D721Med (cell line): ENCODE measurements at regions not wholly inside any gene's neighbourhood (a gene's known extent, or its start where the extent isn't known, plus 50 kb on each side); places are given as distances from the start of the nearest gene placed in this dataset.

Experiments used
- DNase-seq: peaks from one replicate; pipeline ENCODE4 v3.0.0; 2011; ENCODE audit warnings: low spot score; ENCODE audit not compliant: insufficient read length
- FAIRE-seq: peaks from 2 replicates; lab custom pipeline; 2011; peaks lifted over from hg19 to GRCh38; lab: Jason Lieb, UNC
- CTCF ChIP-seq: IDR thresholded peaks from 2 replicates; pipeline ENCODE4 v1.5.1; 2012; ENCODE audit warnings: mild to moderate bottlenecking, control low read depth; ENCODE audit not compliant: insufficient read depth; ENCODE audit errors: missing control alignments

- FAIRE-seq (no peak), DNase-seq (no peak)
- TF ChIP-seq CTCF, result no peak
Measured at GRCh38 chr3:41102053-41102556, 97.2 kb upstream of the CTNNB1 start.

GRCh38 chr3:41102750-41103149 is 96.6 kb upstream of the CTNNB1 start:
- FAIRE-seq (no peak), DNase-seq (no peak)
- no peak for TF ChIP-seq CTCF

GRCh38 chr3:41103200-41103599 is 96.1 kb upstream of the CTNNB1 start:
- DNase-seq (no peak), FAIRE-seq (no peak)
- no peak for TF ChIP-seq CTCF

- FAIRE-seq, result no peak
- no peak for DNase-seq
Measured at GRCh38 chr3:41104147-41104546, 95.2 kb upstream of the CTNNB1 start.

GRCh38 chr3:41106691-41107090 is 92.6 kb upstream of the CTNNB1 start:
- FAIRE-seq, result no peak
- no peak for DNase-seq

More at GRCh38 chr3:41104147-41104546, 95.2 kb upstream of the CTNNB1 start:
- no peak for TF ChIP-seq CTCF

GRCh38 chr3:41111011-41111410 is 88.3 kb upstream of the CTNNB1 start:
- DNase-seq (no peak), FAIRE-seq (no peak)
- TF ChIP-seq CTCF, result no peak

More at GRCh38 chr3:41106691-41107090, 92.6 kb upstream of the CTNNB1 start:
- no peak for TF ChIP-seq CTCF

GRCh38 chr3:41112466-41112865 is 86.8 kb upstream of the CTNNB1 start:
- FAIRE-seq, result no peak

More at GRCh38 chr3:41112466-41112865, 86.8 kb upstream of the CTNNB1 start:
- no peak for DNase-seq
- no peak for TF ChIP-seq CTCF
